HG03159 (cell line): ENCODE measurements at regions not wholly inside any gene's neighbourhood (a gene's known extent, or its start where the extent isn't known, plus 50 kb on each side); places are given as distances from the start of the nearest gene placed in this dataset.
"Not testable (repeated sequence)": the region's sequence is repeated elsewhere in the genome, so short reads cannot be mapped to it uniquely, and the experiment has no call there.

ENCODE experiments used
- ATAC-seq: cut with Tn5 transposase; IDR thresholded peaks from one replicate; pipeline ENCODE4 v1.9.1; 2021; ENCODE audit warnings: mild to moderate bottlenecking, moderate library complexity; ENCODE audit not compliant: unreplicated experiment

- no peak for ATAC-seq
Measured at GRCh38 chr12:114858388-114859146, 174.6 kb upstream of the TBX3 start.

GRCh38 chr12:114855678-114856077 is 171.7 kb upstream of the TBX3 start:
- ATAC-seq, result no peak

GRCh38 chr12:114852976-114853529 is 169.1 kb upstream of the TBX3 start:
- ATAC-seq, result no peak

GRCh38 chr12:114851981-114852380 is 168.0 kb upstream of the TBX3 start:
- no peak for ATAC-seq

- no peak for ATAC-seq
Measured at GRCh38 chr12:114850661-114851275, 166.8 kb upstream of the TBX3 start.

- ATAC-seq, result no peak
Measured at GRCh38 chr12:114848666-114849065, 164.7 kb upstream of the TBX3 start.

GRCh38 chr12:114847441-114848035 is 163.6 kb upstream of the TBX3 start:
- no peak for ATAC-seq

- no peak for ATAC-seq
Measured at GRCh38 chr12:114846771-114847170, 162.8 kb upstream of the TBX3 start.

- no peak for ATAC-seq
Measured at GRCh38 chr12:114841557-114842251, 157.7 kb upstream of the TBX3 start.

- no peak for ATAC-seq
Measured at GRCh38 chr12:114838480-114838879, 154.5 kb upstream of the TBX3 start.

GRCh38 chr12:114836609-114837008 is 152.6 kb upstream of the TBX3 start:
- ATAC-seq, result no peak

- no peak for ATAC-seq
Measured at GRCh38 chr12:114835031-114835430, 151.1 kb upstream of the TBX3 start.

- ATAC-seq, result no peak
Measured at GRCh38 chr12:114834621-114835020, 150.6 kb upstream of the TBX3 start.

- ATAC-seq, result no peak
Measured at GRCh38 chr12:114829833-114830232, 145.9 kb upstream of the TBX3 start.

GRCh38 chr12:114829244-114829643 is 145.3 kb upstream of the TBX3 start:
- ATAC-seq, result not testable (repeated sequence)

- no peak for ATAC-seq
Measured at GRCh38 chr12:114827461-114827860, 143.5 kb upstream of the TBX3 start.

- no peak for ATAC-seq
Measured at GRCh38 chr12:114826244-114826643, 142.3 kb upstream of the TBX3 start.

GRCh38 chr12:114823724-114824123 is 139.7 kb upstream of the TBX3 start:
- ATAC-seq, result no peak

- no peak for ATAC-seq
Measured at GRCh38 chr12:114821570-114821969, 137.6 kb upstream of the TBX3 start.

- ATAC-seq, result no peak
Measured at GRCh38 chr12:114820796-114821195, 136.8 kb upstream of the TBX3 start.
